HCT116 (cell line): ENCODE measurements at regions not wholly inside any gene's neighbourhood (a gene's known extent, or its start where the extent isn't known, plus 50 kb on each side); places are given as distances from the start of the nearest gene placed in this dataset.

Experiments used
- ATAC-seq: fragments of 200-7000 bp; cut with Tn5 transposase; 2 replicates; pipeline ENCODE4 v1.9.1; 2020; ENCODE audit warnings: mild to moderate bottlenecking, moderate library complexity
- BruUV-seq: library from RNA; stranded (reverse); fragments of 400-500 nt; replicated peaks from 2 replicates; lab custom pipeline; 2021; lab: Mats Ljungman, UMichigan
- CTCF ChIA-PET: fragments of 300-600 bp; sonication (Branson Sonifier 250); formaldehyde crosslinking; loops from one replicate; lab custom pipeline; 2021; ENCODE audit warnings: antibody characterized with exemption; lab: Charles Lee
- POLR2A ChIA-PET: fragments of 300-600, 350-600 bp; sonication (Branson Sonifier 250); formaldehyde crosslinking; loops from one replicate; lab custom pipeline; 2021; ENCODE audit warnings: antibody characterized with exemption; lab: Charles Lee
- RAD21 ChIA-PET, 2 experiments: fragments of 300-600 bp; sonication (Branson Sonifier 250); formaldehyde crosslinking; loops; one replicate each; lab custom pipeline; 2023; ENCODE audit warnings: low total read pairs in 2 of 2; ENCODE audit not compliant: uncharacterized antibody in 2 of 2, unreplicated experiment in 2 of 2, low non-redundant PET in 1 of 2; lab: Charles Lee
- DNase-seq: peaks from one replicate; pipeline ENCODE4 v3.0.0-alpha.2; 2010; ENCODE audit warnings: low read depth, low spot score
- H2AFZ ChIP-seq: fragments of 200-600 bp; shearing (Covaris generic), sonication (generic); 2 replicates; pipeline ENCODE4 v1.6.1; 2017; ENCODE audit warnings: low read depth, mixed run types, mixed read lengths, antibody characterized with exemption, low read length; ENCODE audit not compliant: poor library complexity, severe bottlenecking
- H3K27ac ChIP-seq: 2 replicates; pipeline ENCODE4 v1.5.1; 2012; ENCODE audit warnings: low read depth, low read length
- H3K27me3 ChIP-seq: fragments of 200-600 bp; sonication (generic); 2 replicates; pipeline ENCODE4 v1.6.1; 2016; ENCODE audit warnings: mixed run types, low read length, mixed read lengths; ENCODE audit not compliant: insufficient read depth
- H3K36me3 ChIP-seq, 2 experiments: fragments of 200-500 bp in 1 of 2; fragments of 200-600 bp in 1 of 2; sonication (Bioruptor generic) in 1 of 2; sonication (generic) in 1 of 2; 2 replicates each; pipeline versions ENCODE4 v1.5.1 to v1.6.1; 2014 to 2016; ENCODE audit warnings: low read length in 2 of 2, inconsistent platforms in 1 of 2, mixed read lengths in 1 of 2, mixed run types in 1 of 2; ENCODE audit not compliant: insufficient read depth in 2 of 2, control insufficient read depth in 1 of 2
- H3K4me1 ChIP-seq, 2 experiments: fragments of 200-600 bp in 1 of 2; sonication (generic) in 1 of 2; 2 replicates each; pipeline versions ENCODE4 v1.5.1 to v1.6.1; 2012 to 2017; ENCODE audit warnings: low read length in 2 of 2, inconsistent platforms in 1 of 2, mild to moderate bottlenecking in 1 of 2, mixed read lengths in 1 of 2, mixed run types in 1 of 2, moderate library complexity in 1 of 2; ENCODE audit not compliant: insufficient read depth in 2 of 2, control insufficient read depth in 1 of 2
- H3K4me2 ChIP-seq: fragments of 200-600 bp; sonication (generic); 2 replicates; pipeline ENCODE4 v1.6.1; 2017; ENCODE audit warnings: mixed run types, low read length, mixed read lengths
- H3K4me3 ChIP-seq, 2 experiments: fragments of 200-600 bp in 1 of 2; sonication (generic) in 1 of 2; replicated peaks in 1 of 2; 2 replicates each; pipeline ENCODE4 v1.5.1; 2011 to 2016; ENCODE audit warnings: low read length in 2 of 2, control low read depth in 1 of 2, low read depth in 1 of 2, mild to moderate bottlenecking in 1 of 2, mixed read lengths in 1 of 2, mixed run types in 1 of 2
- H3K79me2 ChIP-seq: fragments of 200-600 bp; sonication (generic); 2 replicates; pipeline ENCODE4 v1.6.1; 2017; ENCODE audit warnings: mild to moderate bottlenecking, mixed run types, low read length, moderate library complexity, mixed read lengths; ENCODE audit not compliant: insufficient read depth
- H3K9ac ChIP-seq: fragments of 200-600 bp; sonication (generic); 2 replicates; pipeline ENCODE4 v1.6.1; 2016; ENCODE audit warnings: low read length, mixed read lengths
- H3K9me2 ChIP-seq: fragments of 200-600 bp; sonication (generic), shearing (Covaris generic); 2 replicates; pipeline ENCODE4 v1.6.1; 2017; ENCODE audit warnings: mixed run types, mild to moderate bottlenecking, moderate library complexity; ENCODE audit not compliant: insufficient read depth
- H3K9me3 ChIP-seq, 2 experiments: fragments of 200-500 bp in 1 of 2; fragments of 200-600 bp in 1 of 2; sonication (Bioruptor generic) in 1 of 2; sonication (generic) in 1 of 2; 2 replicates each; pipeline ENCODE4 v1.6.1; 2014 to 2017; ENCODE audit warnings: low read length in 2 of 2, mixed read lengths in 2 of 2, inconsistent platforms in 1 of 2, low read depth in 1 of 2, mild to moderate bottlenecking in 1 of 2, mixed run types in 1 of 2, moderate library complexity in 1 of 2; ENCODE audit not compliant: control insufficient read depth in 1 of 2, insufficient read depth in 1 of 2
- H4K20me1 ChIP-seq: fragments of 200-600 bp; sonication (generic), shearing (Covaris generic); 2 replicates; pipeline ENCODE4 v1.6.1; 2017; ENCODE audit warnings: mixed run types, mild to moderate bottlenecking, moderate library complexity; ENCODE audit not compliant: insufficient read depth
- ATF3 ChIP-seq: IDR thresholded peaks from 2 replicates; pipeline ENCODE4 v1.6.1; 2012
- CEBPB ChIP-seq: IDR thresholded peaks from 2 replicates; pipeline ENCODE4 v1.6.1; 2012; ENCODE audit warnings: low read depth
- CTCF ChIP-seq, 3 experiments: fragments of 200-600 bp in 1 of 3; sonication (generic) in 1 of 3; IDR thresholded peaks in 2 of 3; conservative IDR thresholded peaks in 1 of 3; 2 replicates each; pipeline ENCODE4 v1.5.1; 2012 to 2017; ENCODE audit warnings: low read depth in 2 of 3, low read length in 2 of 3, antibody characterized with exemption in 1 of 3, borderline replicate concordance in 1 of 3, control low read depth in 1 of 3, mild to moderate bottlenecking in 1 of 3, mixed read lengths in 1 of 3, mixed run types in 1 of 3, moderate library complexity in 1 of 3; ENCODE audit not compliant: insufficient read depth in 1 of 3
- EZH2 ChIP-seq: fragments of 200-600 bp; sonication (generic); IDR thresholded peaks from 2 replicates; pipeline ENCODE4 v1.6.1; 2017; ENCODE audit warnings: antibody characterized with exemption, mixed run types
- EZH2phosphoT487 ChIP-seq: fragments of 200-600 bp; IDR thresholded peaks from 2 replicates; pipeline ENCODE4 v1.6.1; 2018; ENCODE audit warnings: antibody characterized with exemption, borderline replicate concordance
- FOSL1 ChIP-seq: IDR thresholded peaks from 2 replicates; pipeline ENCODE4 v1.6.1; 2012; ENCODE audit warnings: low read depth
- MAX ChIP-seq: IDR thresholded peaks from 2 replicates; pipeline ENCODE4 v1.6.1; 2012
- POLR2A ChIP-seq: IDR thresholded peaks from 2 replicates; pipeline ENCODE4 v1.7.0; 2011; ENCODE audit warnings: borderline replicate concordance; ENCODE audit not compliant: insufficient read depth, insufficient read length; ENCODE audit errors: extremely low read depth
- POLR2AphosphoS5 ChIP-seq: IDR thresholded peaks from 2 replicates; pipeline ENCODE4 v1.6.1; 2011; ENCODE audit warnings: mild to moderate bottlenecking, low read depth, low read length, moderate library complexity
- RAD21 ChIP-seq: IDR thresholded peaks from 2 replicates; pipeline ENCODE4 v1.6.1; 2012; ENCODE audit warnings: low read depth, mild to moderate bottlenecking
- SIN3A ChIP-seq: IDR thresholded peaks from 2 replicates; pipeline ENCODE4 v1.6.1; 2012; ENCODE audit warnings: low read depth
- SP1 ChIP-seq: IDR thresholded peaks from 2 replicates; pipeline ENCODE4 v1.6.1; 2012; ENCODE audit warnings: low read depth
- SRF ChIP-seq: IDR thresholded peaks from 2 replicates; pipeline ENCODE4 v1.6.1; 2012; ENCODE audit warnings: low read depth
- YY1 ChIP-seq: IDR thresholded peaks from 2 replicates; pipeline ENCODE4 v1.6.1; 2011; ENCODE audit warnings: low read length, low read depth, moderate library complexity, mild to moderate bottlenecking; ENCODE audit not compliant: insufficient replicate concordance; ENCODE audit errors: extremely low read depth
- ZFX ChIP-seq: fragments of 450-650 bp; IDR thresholded peaks from 2 replicates; pipeline ENCODE4 v1.6.1; 2017
- intact Hi-C: fragments of 100-400 bp; cut with micrococcal nuclease; formaldehyde crosslinking; loops from 2 replicates; pipeline ENCODE4 v1.10.0; 2022

GRCh38 chr15:25180606-25181292 is 226.0 kb downstream of the SNRPN start:
- Histone ChIP-seq H3K36me3 (no peaks in the 10 kb centered on the region), H3K9me3 (peaks cover 0 to 12% of the 10 kb centered on the region in 2 experiments; a peak in 2 of 4 replicates), H3K4me2 (no peak overlapping the region), H3K9ac (no peak overlapping the region), H3K27ac (no peak overlapping the region), H3K27me3 (no peaks in the 10 kb centered on the region), H3K79me2 (no peaks in the 10 kb centered on the region), H4K20me1 (no peaks in the 10 kb centered on the region), H3K4me3 (no peak overlapping the region), H2AFZ (no peak overlapping the region), H3K4me1 (no peaks in the 10 kb centered on the region), H3K9me2 (no peaks in the 10 kb centered on the region)
- TF ChIP-seq YY1, result no peak
- TF ChIP-seq SRF, result no peak
- no peak for TF ChIP-seq EZH2
- TF ChIP-seq EZH2phosphoT487, result no peak
- TF ChIP-seq MAX, result no peak
- no peak for TF ChIP-seq SP1
- no peak for TF ChIP-seq ZFX
- TF ChIP-seq FOSL1, result no peak
- no peak for TF ChIP-seq ATF3
- no peak for TF ChIP-seq POLR2AphosphoS5
- TF ChIP-seq POLR2A, result no peak
- no peak for TF ChIP-seq RAD21
- no peak for TF ChIP-seq CTCF (IDR thresholded peaks at IDR 0.05 in 2 of 3, conservative IDR thresholded peaks at IDR 0.05 in 1 of 3; ENCODE audit: borderline replicate concordance in 1 of 3, insufficient read depth in 1 of 3, low read depth in 2 of 3, low read length in 2 of 3)
- no peak for TF ChIP-seq SIN3A
- TF ChIP-seq CEBPB, result no peak
- no peak for DNase-seq
- no peak for ATAC-seq
- no TSS peak for BruUV-seq
- RAD21 ChIA-PET, result no interaction called here
- POLR2A ChIA-PET, result no interaction called here
- intact Hi-C loops, result no loop called here
- CTCF ChIA-PET, result no interaction called here
